GM23338 (cell line): ENCODE measurements at regions not wholly inside any gene's neighbourhood (a gene's known extent, or its start where the extent isn't known, plus 50 kb on each side); places are given as distances from the start of the nearest gene placed in this dataset.

Experiments used
- CREB1 ChIP-seq: fragments of 250-450 bp; sonication (Bioruptor Pico); IDR thresholded peaks from 2 replicates; pipeline ENCODE4 v1.5.0; 2020; ENCODE audit warnings: low read depth, mild to moderate bottlenecking, moderate library complexity
- CTCF ChIP-seq, 2 experiments: fragments of 200-600 bp in 1 of 2; sonication (generic) in 1 of 2; conservative IDR thresholded peaks; 2 replicates each; pipeline versions ENCODE4 v1.5.1 to v1.6.1; 2016 to 2017; ENCODE audit warnings: antibody characterized with exemption in 2 of 2, low read depth in 2 of 2, mild to moderate bottlenecking in 2 of 2, moderate library complexity in 1 of 2
- EZH2phosphoT487 ChIP-seq: fragments of 200-600 bp; sonication (generic); IDR thresholded peaks from one replicate; pipeline ENCODE4 v1.8.1; 2018; ENCODE audit warnings: antibody characterized with exemption; ENCODE audit not compliant: unreplicated experiment
- POLR2AphosphoS5 ChIP-seq: IDR thresholded peaks from 2 replicates; pipeline ENCODE4 v1.6.1; 2016; ENCODE audit warnings: antibody characterized with exemption, low read depth
- REST ChIP-seq: IDR thresholded peaks from one replicate; pipeline ENCODE4 v1.6.1; 2018; ENCODE audit warnings: antibody characterized with exemption; ENCODE audit not compliant: unreplicated experiment

DNA sequence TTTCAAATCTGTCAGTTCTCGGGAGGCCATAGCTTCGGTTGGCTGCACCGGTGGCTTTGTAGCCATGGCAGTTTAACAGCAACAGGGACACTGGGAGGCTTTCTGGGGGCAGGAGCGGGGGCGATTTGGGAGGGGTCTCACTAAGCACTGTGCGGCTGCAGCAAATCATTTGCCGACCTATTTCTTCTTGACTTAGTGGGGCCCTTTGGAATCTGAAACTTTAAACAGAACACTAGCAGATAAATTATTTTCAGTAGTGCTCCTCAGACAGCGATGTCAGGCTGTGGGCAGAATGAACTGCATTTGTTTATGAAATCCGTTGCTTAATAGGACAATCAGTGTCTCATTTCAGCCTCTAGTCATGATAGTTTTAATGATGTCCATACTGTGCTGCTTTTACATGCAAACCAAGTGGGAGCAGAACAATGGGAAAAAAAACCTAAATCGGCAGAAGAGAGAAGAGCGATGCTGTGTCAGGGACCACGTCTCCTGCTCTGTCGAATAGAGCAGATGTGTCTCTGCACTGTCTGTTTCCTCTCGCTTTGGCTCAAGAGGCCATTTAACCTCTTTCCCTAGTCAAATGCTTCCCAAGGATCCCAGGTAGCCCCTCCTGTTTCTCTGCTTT lies 211.9 kb downstream of the OLFM4 start:
- TF ChIP-seq CREB1 (no peak), CTCF (conservative IDR thresholded peaks at IDR 0.05; ENCODE audit: low read depth in 2 of 2) (no peak), EZH2phosphoT487 (no peak), REST (no peak), POLR2AphosphoS5 (no peak)
